PC-3 (cell line): ENCODE measurements at regions not wholly inside any gene's neighbourhood (a gene's known extent, or its start where the extent isn't known, plus 50 kb on each side); places are given as distances from the start of the nearest gene placed in this dataset.

Source experiments
- ATAC-seq: fragments of 200-7000 bp; cut with Tn5 transposase; 2 replicates; pipeline ENCODE4 v1.9.1; 2020; ENCODE audit warnings: mild to moderate bottlenecking, moderate library complexity
- BruUV-seq: library from RNA; stranded (reverse); fragments of 400-500 nt; replicated peaks from 2 replicates; lab custom pipeline; 2021; lab: Mats Ljungman, UMichigan
- CTCF ChIA-PET: fragments of 300-600 bp; sonication (Branson Sonifier 250); formaldehyde crosslinking; loops from one replicate; lab custom pipeline; 2022; ENCODE audit warnings: antibody characterized with exemption; lab: Charles Lee
- POLR2A ChIA-PET: fragments of 300-600 bp; sonication (Branson Sonifier 250); formaldehyde crosslinking; loops from one replicate; lab custom pipeline; 2022; ENCODE audit warnings: antibody characterized with exemption; ENCODE audit not compliant: unreplicated experiment; lab: Charles Lee
- DNase-seq: peaks from one replicate; pipeline ENCODE4 v3.0.0-alpha.2; 2015
- H2AFZ ChIP-seq: fragments of 300-600 bp; sonication (generic); 2 replicates; pipeline ENCODE4 v1.6.0; 2016; ENCODE audit warnings: antibody characterized with exemption, low read length
- H3F3A ChIP-seq: fragments of 300-600 bp; sonication (generic); one replicate; pipeline ENCODE4 v1.6.0; 2017; ENCODE audit warnings: antibody characterized with exemption, low read length, control low read depth, mild to moderate bottlenecking; ENCODE audit not compliant: unreplicated experiment
- H3K27ac ChIP-seq: fragments of 300-600 bp; sonication (generic); 2 replicates; pipeline ENCODE4 v1.5.1; 2016; ENCODE audit warnings: mild to moderate bottlenecking, low read length
- H3K27me3 ChIP-seq: fragments of 300-600 bp; sonication (generic); 2 replicates; pipeline ENCODE4 v1.6.1; 2016; ENCODE audit warnings: low read length, mixed read lengths
- H3K36me3 ChIP-seq: fragments of 300-600 bp; sonication (generic); 2 replicates; pipeline ENCODE4 v1.6.1; 2016; ENCODE audit warnings: low read depth, mixed run types, low read length, mixed read lengths
- H3K4me1 ChIP-seq: fragments of 300-600 bp; sonication (generic); 2 replicates; pipeline ENCODE4 v1.5.1; 2016; ENCODE audit warnings: low read length; ENCODE audit not compliant: insufficient read depth
- H3K4me2 ChIP-seq: fragments of 300-600 bp; sonication (generic); 2 replicates; pipeline ENCODE4 v1.6.0; 2016; ENCODE audit warnings: low read length
- H3K4me3 ChIP-seq: fragments of 300-600 bp; sonication (generic); 2 replicates; pipeline ENCODE4 v1.5.1; 2016; ENCODE audit warnings: mild to moderate bottlenecking, low read length, mixed read lengths
- H3K79me2 ChIP-seq: fragments of 300-600 bp; sonication (generic); 2 replicates; pipeline ENCODE4 v1.6.1; 2017; ENCODE audit warnings: low read length, mixed read lengths
- H3K9ac ChIP-seq: fragments of 300-600 bp; sonication (generic); 2 replicates; pipeline ENCODE4 v1.6.0; 2016; ENCODE audit warnings: mild to moderate bottlenecking, low read length
- H3K9me2 ChIP-seq: fragments of 300-600 bp; sonication (generic); replicated peaks from 2 replicates; pipeline ENCODE4 v1.6.1; 2016; ENCODE audit warnings: mixed run types, low read length, mixed read lengths
- H3K9me3 ChIP-seq: fragments of 300-600 bp; sonication (generic); 2 replicates; pipeline ENCODE4 v1.6.1; 2016; ENCODE audit warnings: low read length, mixed read lengths
- H4K20me1 ChIP-seq: fragments of 300-600 bp; sonication (generic); 2 replicates; pipeline ENCODE4 v1.6.1; 2016; ENCODE audit warnings: low read length, mixed read lengths
- CTCF ChIP-seq: fragments of 300-600 bp; sonication (generic); conservative IDR thresholded peaks from 2 replicates; pipeline ENCODE4 v1.5.1; 2017; ENCODE audit warnings: antibody characterized with exemption, low read depth, mild to moderate bottlenecking, low read length
- EZH2 ChIP-seq: fragments of 300-600 bp; sonication (generic); IDR thresholded peaks from one replicate; pipeline ENCODE4 v1.6.1; 2017; ENCODE audit warnings: antibody characterized with exemption, mild to moderate bottlenecking, low read length; ENCODE audit not compliant: unreplicated experiment
- EZH2phosphoT487 ChIP-seq: fragments of 300-600 bp; sonication (generic); IDR thresholded peaks from 2 replicates; pipeline ENCODE4 v1.6.1; 2018; ENCODE audit warnings: mild to moderate bottlenecking, antibody characterized with exemption, low read length, borderline replicate concordance
- intact Hi-C: fragments of 100-400 bp; cut with micrococcal nuclease; formaldehyde crosslinking; loops from 2 replicates; pipeline ENCODE4 v1.9.0; 2023

GRCh38 chr21:21907271-21907670 is 909.1 kb downstream of the NCAM2 start:
- H2AFZ ChIP-seq: peak overlapping the region; percentile 5; the same call in 1 of the 2 replicates
- ChIA-PET CTCF (no interaction called here), POLR2A (no interaction called here)
- H3K4me3 ChIP-seq: no peak overlapping the region
- H3K27ac ChIP-seq: no peak overlapping the region
- intact Hi-C loops: no loop called here
- H3F3A ChIP-seq: no peaks in the 10 kb centered on the region
- H4K20me1 ChIP-seq: no peaks in the 10 kb centered on the region
- H3K36me3 ChIP-seq: no peaks in the 10 kb centered on the region
- no peaks in the 10 kb centered on the region for H3K27me3 ChIP-seq
- H3K9me2 ChIP-seq: no peaks in the 10 kb centered on the region
- 0 out of 2 replicates have a peak, but pooled peaks cover 14% of the 10 kb centered on the region for H3K9me3 ChIP-seq
- H3K9ac ChIP-seq: no peak overlapping the region
- no peak for ATAC-seq
- H3K4me1 ChIP-seq: no peaks in the 10 kb centered on the region
- TF ChIP-seq EZH2phosphoT487 (no peak), EZH2 (no peak), CTCF (no peak)
- no TSS peak for BruUV-seq
- no peak overlapping the region for H3K4me2 ChIP-seq
- no peaks in the 10 kb centered on the region for H3K79me2 ChIP-seq
- DNase-seq: no peak

- TF ChIP-seq CTCF (no peak), EZH2phosphoT487 (no peak), EZH2 (no peak)
- Histone ChIP-seq H3K9ac (no peak overlapping the region), H3K4me3 (no peak overlapping the region), H3K9me2 (no peaks in the 10 kb centered on the region), H3K4me1 (no peaks in the 10 kb centered on the region), H3K27me3 (no peaks in the 10 kb centered on the region), H3K4me2 (no peak overlapping the region), H3K79me2 (no peaks in the 10 kb centered on the region), H3F3A (no peaks in the 10 kb centered on the region), H3K27ac (no peak overlapping the region), H3K9me3 (no peaks in the 10 kb centered on the region), H2AFZ (no peak overlapping the region), H4K20me1 (no peaks in the 10 kb centered on the region), H3K36me3 (no peaks in the 10 kb centered on the region)
- intact Hi-C loops: no loop called here
- no TSS peak for BruUV-seq
- no peak for ATAC-seq
- ChIA-PET POLR2A (no interaction called here), CTCF (no interaction called here)
- no peak for DNase-seq
Observed at GRCh38 chr21:21915816-21916215, 917.6 kb downstream of the NCAM2 start.

- no peaks in the 10 kb centered on the region for H3K36me3 ChIP-seq
- H4K20me1 ChIP-seq: no peaks in the 10 kb centered on the region
- H3K27ac ChIP-seq: no peak overlapping the region
- no peaks in the 10 kb centered on the region for H3K27me3 ChIP-seq
- H3K9me2 ChIP-seq: no peaks in the 10 kb centered on the region
- no peaks in the 10 kb centered on the region for H3F3A ChIP-seq
- ChIA-PET POLR2A (no interaction called here), CTCF (interaction anchor here (0.5 kb wide), 1 partner anchor 869 kb away, joined by 3 read pairs; no protein-coding TSS in a partner anchor)
- peak; percentile 64 for ATAC-seq
- no peaks in the 10 kb centered on the region for H3K9me3 ChIP-seq
- no peak overlapping the region for H3K9ac ChIP-seq
- H3K4me3 ChIP-seq: peak overlapping the region; percentile 33
- BruUV-seq: no TSS peak
- H3K4me1 ChIP-seq: no peaks in the 10 kb centered on the region
- no peak for TF ChIP-seq EZH2
- TF ChIP-seq CTCF: peak; percentile 88
- no peaks in the 10 kb centered on the region for H3K79me2 ChIP-seq
- H2AFZ ChIP-seq: peak overlapping the region; percentile 55
- intact Hi-C loops: loop anchor here (1.0 to 10.0 kb wide), 6 partner anchors 234 to 1473 kb away; partner anchors contain the start of gene NCAM2
- H3K4me2 ChIP-seq: peak overlapping the region; percentile 66
- DNase-seq: peak; percentile 65
Observed at GRCh38 chr21:21921410-21922232, 923.4 kb downstream of the NCAM2 start.
